Astrocyte (in vitro differentiated cells and primary cell): ENCODE measurements at regions not wholly inside any gene's neighbourhood (a gene's known extent, or its start where the extent isn't known, plus 50 kb on each side); places are given as distances from the start of the nearest gene placed in this dataset.

ENCODE experiments used
- DNase-seq: peaks from one replicate; pipeline ENCODE4 v3.0.0-alpha.2; 2010; ENCODE audit warnings: low read depth
- FAIRE-seq: peaks from 2 replicates; lab custom pipeline; 2011; peaks lifted over from hg19 to GRCh38; lab: Jason Lieb, UNC
- H2AFZ ChIP-seq: 2 replicates; pipeline ENCODE4 v1.6.0; 2012; ENCODE audit warnings: low read depth, low read length, inconsistent platforms
- H3K27ac ChIP-seq: 2 replicates; pipeline ENCODE4 v1.5.1; 2011; ENCODE audit warnings: low read depth, low read length, inconsistent platforms
- H3K27me3 ChIP-seq: 2 replicates; pipeline ENCODE4 v1.6.0; 2011; ENCODE audit warnings: low read length, inconsistent platforms; ENCODE audit not compliant: insufficient read depth
- H3K36me3 ChIP-seq: 2 replicates; pipeline ENCODE4 v1.5.1; 2011; ENCODE audit warnings: low read length, inconsistent platforms; ENCODE audit not compliant: insufficient read depth
- H3K4me1 ChIP-seq: 2 replicates; pipeline ENCODE4 v1.5.1; 2011; ENCODE audit warnings: low read length, inconsistent platforms; ENCODE audit not compliant: insufficient read depth
- H3K4me2 ChIP-seq: 2 replicates; pipeline ENCODE4 v1.6.0; 2012; ENCODE audit warnings: low read length, inconsistent platforms
- H3K4me3 ChIP-seq: 2 replicates; pipeline ENCODE4 v1.5.1; 2011; ENCODE audit warnings: low read depth, mild to moderate bottlenecking, low read length, inconsistent platforms; ENCODE audit not compliant: insufficient read depth
- H3K79me2 ChIP-seq: 2 replicates; pipeline ENCODE4 v1.6.0; 2012; ENCODE audit warnings: mild to moderate bottlenecking, low read length, inconsistent platforms; ENCODE audit not compliant: insufficient read depth
- H3K9ac ChIP-seq: 2 replicates; pipeline ENCODE4 v1.6.0; 2012; ENCODE audit warnings: mild to moderate bottlenecking, low read length, inconsistent platforms
- H3K9me3 ChIP-seq: 2 replicates; pipeline ENCODE4 v1.5.1; 2012; ENCODE audit warnings: low read depth, mild to moderate bottlenecking, low read length, inconsistent platforms; ENCODE audit not compliant: insufficient read depth
- H4K20me1 ChIP-seq: 2 replicates; pipeline ENCODE4 v1.6.0; 2012; ENCODE audit warnings: low read length, inconsistent platforms; ENCODE audit not compliant: insufficient read depth
- H3K27ac Mint-ChIP-seq: one replicate; pipeline ENCODE4 v1.8.0; 2021; ENCODE audit warnings: mild to moderate bottlenecking, mixed read lengths; ENCODE audit not compliant: unreplicated experiment
- H3K27me3 Mint-ChIP-seq: one replicate; pipeline ENCODE4 v1.8.0; 2021; ENCODE audit warnings: low read depth, mixed read lengths; ENCODE audit not compliant: unreplicated experiment
- H3K36me3 Mint-ChIP-seq: one replicate; pipeline ENCODE4 v1.8.0; 2021; ENCODE audit warnings: low read depth, mixed read lengths; ENCODE audit not compliant: unreplicated experiment
- H3K4me1 Mint-ChIP-seq: one replicate; pipeline ENCODE4 v1.8.0; 2021; ENCODE audit warnings: low read depth, mixed read lengths; ENCODE audit not compliant: unreplicated experiment
- H3K4me3 Mint-ChIP-seq: one replicate; pipeline ENCODE4 v1.8.0; 2021; ENCODE audit warnings: mild to moderate bottlenecking, moderate library complexity, mixed read lengths; ENCODE audit not compliant: unreplicated experiment
- H3K9me3 Mint-ChIP-seq: one replicate; pipeline ENCODE4 v1.8.0; 2021; ENCODE audit warnings: mild to moderate bottlenecking, mixed read lengths; ENCODE audit not compliant: unreplicated experiment
- CTCF ChIP-seq: IDR thresholded peaks from 2 replicates; pipeline ENCODE4 v1.5.1; 2011; ENCODE audit warnings: low read depth, mild to moderate bottlenecking, inconsistent platforms, low read length, moderate library complexity; ENCODE audit not compliant: insufficient read depth
- EZH2 ChIP-seq: IDR thresholded peaks from 2 replicates; pipeline ENCODE4 v1.6.1; 2012; ENCODE audit warnings: mild to moderate bottlenecking, low read length, inconsistent platforms; ENCODE audit not compliant: insufficient read depth

DNA sequence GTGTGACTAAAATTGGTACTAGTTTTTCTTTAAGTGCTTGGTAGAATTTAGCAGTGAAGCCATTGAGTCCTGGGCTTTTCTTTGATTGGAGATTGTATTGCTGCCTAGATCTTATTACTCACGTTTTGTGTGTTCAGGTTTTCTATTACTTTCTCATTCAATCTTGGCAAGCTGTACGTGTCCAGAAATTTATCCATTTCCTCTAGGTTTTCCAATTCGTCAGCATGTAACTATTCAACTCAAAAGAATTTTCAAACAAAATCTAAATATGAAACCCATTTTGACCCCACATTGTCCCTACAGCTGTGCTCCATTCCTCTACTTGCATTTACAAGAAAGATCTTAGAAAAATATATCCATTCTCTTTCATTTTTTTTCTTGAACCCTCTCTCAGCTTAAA lies 1613.4 kb upstream of the SEL1L start:
- Mint-ChIP-seq H3K9me3 (no peaks in the 10 kb centered on the region), H3K27ac (no peak overlapping the region), H3K4me3 (no peak overlapping the region), H3K4me1 (no peaks in the 10 kb centered on the region), H3K27me3 (peaks cover 3% of the 10 kb centered on the region), H3K36me3 (no peaks in the 10 kb centered on the region)
- Histone ChIP-seq H3K27ac (no peak overlapping the region), H3K36me3 (no peaks in the 10 kb centered on the region), H3K4me1 (no peaks in the 10 kb centered on the region), H3K9ac (no peak overlapping the region), H3K4me3 (no peak overlapping the region), H3K9me3 (peaks cover 2% of the 10 kb centered on the region), H3K27me3 (no peaks in the 10 kb centered on the region), H2AFZ (no peak overlapping the region), H3K4me2 (no peak overlapping the region), H4K20me1 (no peaks in the 10 kb centered on the region), H3K79me2 (no peaks in the 10 kb centered on the region)
- TF ChIP-seq CTCF (no peak), EZH2 (no peak)
- DNase-seq (no peak), FAIRE-seq (no peak)

DNA sequence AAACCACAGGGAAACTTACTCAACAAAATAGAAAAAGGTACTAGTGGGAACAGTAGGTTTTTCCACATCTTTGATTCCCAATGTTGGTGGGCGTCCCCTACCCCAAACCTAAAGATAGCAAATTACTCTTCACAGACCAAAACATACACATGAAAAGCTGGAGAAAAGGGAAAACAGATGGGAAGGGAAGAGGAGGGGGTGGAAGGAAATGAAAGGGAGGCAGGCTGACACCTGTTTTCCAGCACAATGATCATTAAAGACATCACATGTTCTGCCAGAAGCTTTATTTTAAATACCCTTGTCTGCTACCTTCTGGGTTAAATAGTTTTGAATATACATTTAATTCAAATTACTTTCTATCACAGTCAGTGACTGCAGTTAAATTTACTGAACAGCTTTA lies 1617.9 kb upstream of the SEL1L start:
- H3K27ac Mint-ChIP-seq, result no peak overlapping the region

More for the DNA sequence above, 1617.9 kb upstream of the SEL1L start:
- Histone ChIP-seq H2AFZ (no peak overlapping the region), H4K20me1 (no peaks in the 10 kb centered on the region), H3K4me2 (no peak overlapping the region), H3K27me3 (no peaks in the 10 kb centered on the region), H3K27ac (no peak overlapping the region), H3K4me3 (no peak overlapping the region), H3K79me2 (no peaks in the 10 kb centered on the region), H3K36me3 (no peaks in the 10 kb centered on the region), H3K9ac (no peak overlapping the region), H3K4me1 (no peaks in the 10 kb centered on the region), H3K9me3 (peaks cover 1% of the 10 kb centered on the region)
- H3K36me3 Mint-ChIP-seq, result no peaks in the 10 kb centered on the region
- FAIRE-seq, result no peak
- H3K27me3 Mint-ChIP-seq, result peaks cover 3% of the 10 kb centered on the region
- H3K4me3 Mint-ChIP-seq, result no peak overlapping the region
- H3K9me3 Mint-ChIP-seq, result no peaks in the 10 kb centered on the region
- DNase-seq, result no peak
- TF ChIP-seq EZH2 (no peak), CTCF (no peak)
- no peaks in the 10 kb centered on the region for H3K4me1 Mint-ChIP-seq
